Activated T-helper 2 cell treated with anti-CD3 and anti-CD28 coated beads, Interferon-gamma antibody, Interleukin-2, Interleukin-4, amounts not matched to agents 10 μg/mL and 5 μg/mL and 100 μg/mL, durations not matched to agents 14 hours and 24 hours and 36 hours (primary cell): ENCODE measurements at regions not wholly inside any gene's neighbourhood (a gene's known extent, or its start where the extent isn't known, plus 50 kb on each side); places are given as distances from the start of the nearest gene placed in this dataset.

ENCODE experiments used
- DNase-seq: peaks from one replicate; pipeline ENCODE4 v3.0.0; 2021; ENCODE audit warnings: low spot score
- H3K27ac Mint-ChIP-seq: one replicate; pipeline ENCODE4 v1.8.0; 2021; ENCODE audit warnings: mixed read lengths
- H3K27me3 Mint-ChIP-seq: one replicate; pipeline ENCODE4 v1.8.0; 2021; ENCODE audit warnings: low read depth, mixed read lengths
- H3K36me3 Mint-ChIP-seq: one replicate; pipeline ENCODE4 v1.8.0; 2021; ENCODE audit warnings: low read depth, mixed read lengths
- H3K4me1 Mint-ChIP-seq: one replicate; pipeline ENCODE4 v1.8.0; 2021; ENCODE audit warnings: low read depth, mixed read lengths
- H3K4me3 Mint-ChIP-seq: one replicate; pipeline ENCODE4 v1.8.0; 2021; ENCODE audit warnings: low read depth, mild to moderate bottlenecking, moderate library complexity, mixed read lengths
- H3K9me3 Mint-ChIP-seq: one replicate; pipeline ENCODE4 v1.8.0; 2021; ENCODE audit warnings: mixed read lengths
- intact Hi-C: fragments of 100-400 bp; cut with micrococcal nuclease; formaldehyde crosslinking; loops from one replicate; pipeline ENCODE4 v1.15.1; 2023

DNA sequence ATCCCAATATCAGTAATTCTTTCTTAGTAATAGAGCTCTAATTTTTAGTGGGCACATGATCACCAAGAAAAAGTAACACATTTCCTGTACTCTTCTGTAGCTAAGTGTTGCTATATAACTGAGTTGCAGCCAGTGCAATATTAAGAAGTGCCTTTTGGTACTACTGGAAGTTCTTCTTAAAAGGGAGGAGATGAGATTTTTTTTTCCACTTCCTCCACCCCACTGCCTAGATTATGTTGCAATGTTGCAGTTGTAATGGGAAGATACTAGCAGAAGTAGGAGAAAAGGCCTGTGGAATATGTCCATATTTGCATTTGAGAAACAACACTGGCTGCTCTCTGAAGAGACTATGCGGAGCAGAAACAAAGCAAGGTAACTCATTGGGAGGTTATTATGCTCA is 280.6 kb upstream of the ANO5 start:
- intact Hi-C loops = no loop called here
- Mint-ChIP-seq H3K4me3 (no peak overlapping the region), H3K4me1 (no peaks in the 10 kb centered on the region), H3K9me3 (peaks cover 36% of the 10 kb centered on the region), H3K27ac (no peak overlapping the region), H3K36me3 (no peaks in the 10 kb centered on the region), H3K27me3 (no peaks in the 10 kb centered on the region)
- DNase-seq = no peak

DNA sequence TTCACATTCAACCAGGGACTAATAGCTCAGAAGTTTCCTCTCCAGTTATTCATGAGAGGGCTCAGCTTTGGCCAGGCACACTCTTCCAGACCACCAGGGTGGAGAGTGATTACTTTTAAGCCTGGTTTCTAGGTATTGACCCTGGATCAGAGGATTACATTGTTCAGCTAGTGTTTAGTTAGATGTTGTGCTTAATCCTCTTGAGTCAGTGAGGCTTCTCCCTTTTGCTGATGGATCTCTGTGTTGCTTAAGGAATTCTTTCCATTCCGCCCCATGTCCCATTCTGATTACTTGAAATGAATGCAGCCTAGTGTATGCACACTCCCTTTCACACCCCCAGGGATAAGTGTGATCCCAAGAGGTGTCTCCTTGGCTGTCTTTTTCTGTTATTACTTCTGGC is 271.7 kb upstream of the ANO5 start:
- Mint-ChIP-seq H3K27me3 (no peaks in the 10 kb centered on the region), H3K36me3 (no peaks in the 10 kb centered on the region), H3K4me1 (no peaks in the 10 kb centered on the region), H3K9me3 (peaks cover 13% of the 10 kb centered on the region), H3K4me3 (no peak overlapping the region), H3K27ac (no peak overlapping the region)
- intact Hi-C loops = no loop called here
- no peak for DNase-seq

DNA sequence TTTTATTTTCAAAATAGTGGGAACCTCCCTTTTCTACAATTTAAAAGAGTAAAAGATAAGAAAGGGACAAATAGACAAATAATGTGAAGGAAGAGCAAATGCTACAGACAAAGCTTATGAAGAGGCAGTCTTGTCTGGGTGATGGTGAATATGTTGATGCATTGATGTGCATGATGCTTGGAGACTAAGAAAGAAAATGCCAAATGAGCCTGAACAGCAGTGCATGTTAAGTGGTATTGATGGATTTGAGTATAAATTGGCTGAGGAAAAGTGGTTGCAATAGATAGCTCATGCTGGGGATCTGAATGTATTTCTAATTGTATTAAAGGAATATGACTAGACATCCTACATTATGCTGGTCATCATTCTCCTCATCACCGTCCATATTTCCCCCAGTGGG is 268.6 kb upstream of the ANO5 start:
- Mint-ChIP-seq H3K4me1 (no peaks in the 10 kb centered on the region), H3K9me3 (peaks cover 2% of the 10 kb centered on the region), H3K36me3 (no peaks in the 10 kb centered on the region), H3K27ac (no peak overlapping the region), H3K4me3 (no peak overlapping the region), H3K27me3 (no peaks in the 10 kb centered on the region)
- intact Hi-C loops = no loop called here
- DNase-seq = no peak

DNA sequence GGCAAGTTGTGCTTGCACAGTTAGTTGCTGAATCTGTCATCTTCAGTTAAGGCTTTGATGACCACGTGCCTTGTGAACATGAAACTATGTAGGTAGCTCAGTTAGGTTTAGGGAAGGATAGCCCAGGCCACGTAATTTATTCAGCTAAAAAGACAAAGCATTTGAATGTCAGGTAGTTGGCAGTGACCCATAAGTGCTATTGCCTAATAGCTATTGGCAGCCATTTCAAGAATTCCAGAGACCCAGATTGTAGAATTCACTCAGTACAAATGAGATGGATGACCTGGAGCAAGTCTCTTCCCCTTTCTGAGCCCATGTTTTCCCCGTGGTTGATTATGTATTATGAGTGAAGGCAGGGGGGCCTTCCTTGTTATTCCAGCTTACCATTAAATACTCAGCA is 265.3 kb upstream of the ANO5 start:
- no peak for DNase-seq
- Mint-ChIP-seq H3K4me3 (no peak overlapping the region), H3K9me3 (no peaks in the 10 kb centered on the region), H3K27ac (no peak overlapping the region), H3K4me1 (no peaks in the 10 kb centered on the region), H3K36me3 (no peaks in the 10 kb centered on the region), H3K27me3 (no peaks in the 10 kb centered on the region)
- intact Hi-C loops = no loop called here

DNA sequence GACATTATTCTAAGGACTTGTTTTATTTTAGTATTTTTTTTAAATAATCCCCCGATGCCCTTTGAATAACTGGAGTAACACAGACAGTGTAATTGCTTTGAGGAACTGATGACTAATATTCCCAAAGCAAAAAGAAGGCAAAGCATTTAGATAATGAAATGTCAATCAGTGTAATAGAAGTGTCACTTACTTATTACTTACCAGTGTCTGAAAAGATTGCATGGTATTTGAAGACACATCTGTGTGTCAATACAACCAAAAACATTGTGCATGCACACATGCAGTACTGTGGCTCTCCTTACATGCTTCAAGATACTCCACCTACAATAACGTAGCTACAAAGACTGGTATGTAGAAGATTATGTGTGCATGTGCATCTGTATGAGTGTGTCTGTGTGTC is 264.0 kb upstream of the ANO5 start:
- Mint-ChIP-seq H3K36me3 (no peaks in the 10 kb centered on the region), H3K9me3 (no peaks in the 10 kb centered on the region), H3K4me1 (no peaks in the 10 kb centered on the region), H3K27me3 (no peaks in the 10 kb centered on the region), H3K4me3 (no peak overlapping the region), H3K27ac (no peak overlapping the region)
- intact Hi-C loops = no loop called here
- no peak for DNase-seq

DNA sequence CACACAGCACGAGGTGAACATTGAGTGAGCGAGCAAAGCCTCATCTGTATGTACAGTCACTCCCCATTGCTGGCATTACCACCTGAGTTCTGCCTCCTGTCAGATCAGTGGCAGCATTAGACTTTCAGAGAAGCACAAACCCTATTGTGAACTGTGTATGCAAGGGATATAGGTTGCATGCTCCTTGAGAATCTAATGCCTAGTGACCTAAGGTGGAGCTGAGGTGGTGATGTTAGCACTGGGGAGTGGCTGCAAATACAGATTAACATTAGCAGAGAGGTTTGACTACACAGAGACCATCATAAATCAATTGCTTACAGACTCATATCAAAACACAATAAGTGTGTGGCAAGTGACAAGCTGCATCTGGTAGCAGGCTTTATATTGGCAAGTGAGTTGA is 262.5 kb upstream of the ANO5 start:
- Mint-ChIP-seq H3K9me3 (no peaks in the 10 kb centered on the region), H3K27ac (no peak overlapping the region)
- intact Hi-C loops = no loop called here

DNA sequence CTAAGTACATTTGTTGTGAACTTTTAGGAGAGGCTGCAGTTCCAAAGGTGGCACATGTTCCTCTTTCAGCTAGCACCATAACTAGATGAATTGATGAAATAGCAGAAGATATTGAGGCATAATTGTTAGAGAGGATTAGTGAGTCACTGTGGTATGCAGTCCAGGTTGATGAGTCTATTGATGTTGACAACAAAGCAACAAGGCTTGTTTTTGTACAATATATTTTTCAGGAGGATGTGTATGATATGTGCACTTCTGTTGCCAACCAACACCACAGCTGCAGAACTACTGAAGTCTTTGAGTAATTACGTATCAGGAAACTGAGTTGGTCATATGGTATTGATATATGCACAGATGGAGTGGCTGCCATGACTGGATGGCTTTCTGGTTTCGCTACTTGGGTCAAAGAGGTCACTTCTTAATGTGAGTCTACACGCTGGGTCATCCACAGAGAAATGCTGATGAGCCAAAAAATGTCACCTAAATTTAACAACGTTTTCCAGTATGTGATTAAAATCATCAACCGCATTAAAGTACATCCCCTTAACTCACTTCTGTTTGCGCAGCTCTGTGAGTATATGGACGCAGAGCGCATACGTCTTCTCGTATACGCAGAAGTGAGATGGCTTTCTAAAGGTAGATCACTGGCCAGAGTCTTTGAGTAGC is 261.3 kb upstream of the ANO5 start:
- intact Hi-C loops = no loop called here

More for the DNA sequence above, 262.5 kb upstream of the ANO5 start:
- H3K27me3 Mint-ChIP-seq = no peaks in the 10 kb centered on the region
- H3K4me3 Mint-ChIP-seq = no peak overlapping the region
- no peak for DNase-seq
- H3K36me3 Mint-ChIP-seq = no peaks in the 10 kb centered on the region
- no peaks in the 10 kb centered on the region for H3K4me1 Mint-ChIP-seq

DNA sequence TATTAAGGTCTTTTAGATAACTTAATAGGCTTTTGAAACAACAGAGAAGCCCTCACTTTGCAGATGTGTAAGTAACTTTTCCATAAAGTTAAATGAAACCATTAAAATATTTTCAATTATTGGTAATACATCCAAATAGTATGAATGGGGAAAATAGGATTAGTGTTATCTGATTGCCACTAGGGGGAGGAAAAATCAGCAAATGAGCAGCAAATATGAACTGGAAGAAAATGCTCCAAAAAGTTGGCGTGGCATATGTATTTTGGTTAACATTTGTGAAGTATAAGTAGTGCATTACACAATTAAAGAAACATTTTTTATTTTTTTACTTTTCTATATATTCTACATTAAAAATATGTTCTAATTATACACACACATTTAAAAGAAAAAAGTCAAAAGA is 259.8 kb upstream of the ANO5 start:
- Mint-ChIP-seq H3K36me3 (no peaks in the 10 kb centered on the region), H3K4me1 (no peaks in the 10 kb centered on the region), H3K4me3 (no peak overlapping the region), H3K27me3 (no peaks in the 10 kb centered on the region), H3K9me3 (no peaks in the 10 kb centered on the region), H3K27ac (no peak overlapping the region)
- DNase-seq = no peak
- intact Hi-C loops = no loop called here

More for the DNA sequence above, 261.3 kb upstream of the ANO5 start:
- H3K36me3 Mint-ChIP-seq = no peaks in the 10 kb centered on the region
- no peaks in the 10 kb centered on the region for H3K27me3 Mint-ChIP-seq
- H3K9me3 Mint-ChIP-seq = no peaks in the 10 kb centered on the region
- H3K4me1 Mint-ChIP-seq = no peaks in the 10 kb centered on the region
- H3K4me3 Mint-ChIP-seq = no peak overlapping the region
- H3K27ac Mint-ChIP-seq = no peak overlapping the region
- DNase-seq = no peak

DNA sequence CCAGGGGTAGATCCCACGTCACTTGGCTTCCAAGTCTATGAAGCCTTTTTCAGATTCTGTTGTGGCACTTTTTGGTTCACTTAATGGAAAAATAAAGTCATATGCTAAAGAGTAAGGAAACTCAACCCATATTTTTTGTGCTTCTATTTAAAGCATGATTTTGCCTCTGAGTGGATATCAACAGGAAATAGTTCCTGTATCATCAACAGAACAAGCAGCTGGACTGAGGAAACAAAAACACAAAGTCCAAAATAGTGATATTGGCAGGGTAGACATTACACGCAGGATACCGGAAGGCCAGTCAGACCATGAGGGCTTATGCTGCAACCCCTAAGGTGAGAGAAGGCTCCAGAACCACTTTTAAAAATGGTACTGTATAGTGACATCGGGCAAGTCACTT is 248.3 kb upstream of the ANO5 start:
- no peaks in the 10 kb centered on the region for H3K4me1 Mint-ChIP-seq
- H3K27me3 Mint-ChIP-seq = no peaks in the 10 kb centered on the region
- intact Hi-C loops = no loop called here
- H3K36me3 Mint-ChIP-seq = no peaks in the 10 kb centered on the region
- no peak for DNase-seq
- peaks cover 16% of the 10 kb centered on the region for H3K9me3 Mint-ChIP-seq
- no peak overlapping the region for H3K27ac Mint-ChIP-seq
- H3K4me3 Mint-ChIP-seq = no peak overlapping the region

DNA sequence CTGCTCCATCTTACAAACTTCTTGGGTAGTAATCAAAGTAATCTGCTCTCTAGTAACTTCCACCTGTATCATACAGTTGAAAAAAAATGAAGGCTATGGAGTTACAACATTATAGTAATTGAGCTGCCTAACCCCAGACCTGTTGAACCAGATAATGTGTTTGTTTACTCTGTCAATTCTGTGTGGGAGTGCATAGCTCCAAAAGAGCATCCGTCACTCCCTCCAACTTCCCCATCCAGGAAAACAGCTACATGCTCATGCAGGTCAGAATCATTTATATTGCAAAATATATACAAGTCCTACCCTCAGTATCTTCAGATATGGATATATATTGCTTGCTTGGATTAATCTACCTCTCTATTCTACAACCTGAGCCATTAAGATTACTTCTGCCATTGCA is 244.0 kb upstream of the ANO5 start:
- no peak for DNase-seq
- no peak overlapping the region for H3K27ac Mint-ChIP-seq
- no peaks in the 10 kb centered on the region for H3K36me3 Mint-ChIP-seq
- H3K27me3 Mint-ChIP-seq = no peaks in the 10 kb centered on the region
- H3K9me3 Mint-ChIP-seq = peaks cover 8% of the 10 kb centered on the region
- H3K4me1 Mint-ChIP-seq = no peaks in the 10 kb centered on the region
- intact Hi-C loops = no loop called here
- no peak overlapping the region for H3K4me3 Mint-ChIP-seq

DNA sequence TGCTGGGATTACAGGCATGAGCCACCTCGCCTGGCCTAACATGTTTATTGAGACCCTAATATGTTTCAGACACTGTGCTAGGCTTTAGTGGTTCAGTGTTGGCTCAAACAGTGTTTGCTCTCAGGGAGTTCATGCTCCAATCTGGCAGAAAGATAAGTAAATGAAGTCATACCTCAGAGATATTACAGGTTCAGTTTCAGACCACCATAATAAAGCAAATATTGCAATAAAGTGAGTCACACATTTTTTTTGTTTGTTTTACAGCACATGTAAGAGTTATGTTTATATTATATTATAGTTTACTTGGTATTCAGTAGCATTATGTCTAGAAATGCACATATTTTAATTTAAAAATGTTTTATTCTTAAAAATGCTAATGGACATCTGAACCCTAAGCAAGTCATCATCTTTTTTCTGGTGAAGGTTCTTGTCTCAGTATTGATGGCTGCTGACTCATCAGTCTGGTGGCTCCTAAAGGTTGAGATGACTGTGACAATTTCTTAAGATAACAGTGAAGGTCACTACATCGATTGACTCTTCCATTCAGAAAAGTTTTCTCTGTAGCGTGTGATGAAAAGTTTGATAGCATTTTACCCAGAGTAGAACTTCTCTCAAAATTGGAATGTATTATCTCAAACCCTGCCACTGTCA is 243.0 kb upstream of the ANO5 start:
- Mint-ChIP-seq H3K4me1 (no peaks in the 10 kb centered on the region), H3K36me3 (no peaks in the 10 kb centered on the region), H3K4me3 (no peak overlapping the region), H3K9me3 (peaks cover 13% of the 10 kb centered on the region), H3K27ac (no peak overlapping the region), H3K27me3 (no peaks in the 10 kb centered on the region)
- intact Hi-C loops = no loop called here
- DNase-seq = no peak

DNA sequence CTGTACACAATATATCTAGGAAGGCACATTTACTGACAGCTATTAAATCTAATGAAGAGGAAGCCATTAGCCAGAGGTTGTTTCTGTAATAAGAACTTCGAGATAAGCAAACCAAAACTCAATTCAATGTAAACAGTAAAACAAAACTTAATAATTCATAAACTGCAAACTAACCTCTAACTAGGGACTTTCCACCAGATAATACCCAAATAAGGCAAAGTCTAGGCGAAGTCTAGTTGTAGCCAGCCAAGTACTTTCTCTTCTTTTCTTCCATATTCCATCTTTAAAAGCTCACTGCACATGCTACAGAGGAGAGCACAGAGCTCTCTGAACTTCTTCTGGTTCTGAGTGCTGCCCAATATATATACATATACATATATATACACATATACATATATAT is 229.9 kb upstream of the ANO5 start:
- H3K27me3 Mint-ChIP-seq = no peaks in the 10 kb centered on the region

DNA sequence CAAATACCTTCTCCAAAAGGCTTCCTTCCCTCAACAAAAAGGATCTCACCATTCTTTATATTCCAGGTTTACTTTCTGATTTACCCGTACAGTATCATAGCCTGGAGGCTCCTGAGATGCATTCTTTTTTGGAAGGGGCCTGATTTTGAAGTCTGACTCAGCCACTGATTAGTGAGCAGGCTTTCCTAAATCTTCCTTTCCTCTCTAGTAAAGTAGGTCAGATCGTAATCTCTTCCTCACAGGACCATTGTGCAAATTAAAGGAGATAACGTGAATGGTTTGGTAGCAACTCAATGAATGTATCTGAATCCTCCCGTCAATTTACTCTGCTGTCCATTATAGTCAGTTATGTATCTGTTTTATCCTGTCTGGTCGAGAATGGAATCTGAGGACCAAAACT is 227.7 kb upstream of the ANO5 start:
- no peaks in the 10 kb centered on the region for H3K4me1 Mint-ChIP-seq
- H3K27me3 Mint-ChIP-seq = no peaks in the 10 kb centered on the region
- H3K36me3 Mint-ChIP-seq = no peaks in the 10 kb centered on the region
- H3K9me3 Mint-ChIP-seq = no peaks in the 10 kb centered on the region
- intact Hi-C loops = no loop called here
- H3K4me3 Mint-ChIP-seq = no peak overlapping the region
- DNase-seq = no peak
- H3K27ac Mint-ChIP-seq = no peak overlapping the region

More for the DNA sequence above, 229.9 kb upstream of the ANO5 start:
- Mint-ChIP-seq H3K27ac (no peak overlapping the region), H3K4me1 (no peaks in the 10 kb centered on the region), H3K4me3 (no peak overlapping the region), H3K36me3 (no peaks in the 10 kb centered on the region), H3K9me3 (no peaks in the 10 kb centered on the region)
- intact Hi-C loops = no loop called here
- DNase-seq = no peak

DNA sequence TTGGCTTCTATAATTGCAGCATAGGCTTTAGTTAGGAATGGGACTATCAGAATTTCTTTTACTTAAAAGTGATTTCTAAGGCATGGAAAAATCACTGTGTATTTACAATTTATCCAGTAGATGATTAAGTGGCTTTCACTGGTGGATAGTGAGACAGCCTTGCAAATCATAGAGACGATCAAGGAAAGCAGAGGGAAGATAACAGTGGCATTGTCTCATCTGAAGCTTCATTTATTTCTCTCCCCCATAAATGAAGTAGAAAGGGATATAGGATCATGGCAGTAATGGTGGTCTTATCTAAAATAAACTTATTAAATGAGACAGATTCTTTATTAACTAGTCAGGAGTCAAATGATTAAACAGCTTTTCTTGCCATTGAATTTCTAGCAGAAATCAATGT is 224.2 kb upstream of the ANO5 start:
- H3K27ac Mint-ChIP-seq = no peak overlapping the region
- no peak overlapping the region for H3K4me3 Mint-ChIP-seq
- no peaks in the 10 kb centered on the region for H3K9me3 Mint-ChIP-seq
- H3K27me3 Mint-ChIP-seq = no peaks in the 10 kb centered on the region
- no peaks in the 10 kb centered on the region for H3K4me1 Mint-ChIP-seq
- no peak for DNase-seq
- H3K36me3 Mint-ChIP-seq = no peaks in the 10 kb centered on the region
- intact Hi-C loops = no loop called here
